Pons (tissue), 1 donor: ENCODE measurements at regions not wholly inside any gene's neighbourhood (a gene's known extent, or its start where the extent isn't known, plus 50 kb on each side); places are given as distances from the start of the nearest gene placed in this dataset.
A peak's percentile ranks its signal among the peaks of the same experiment; 100 is the strongest.
"Not testable (repeated sequence)": the region's sequence is repeated elsewhere in the genome, so short reads cannot be mapped to it uniquely, and the experiment has no call there.

Experiments
- DNase-seq: peaks from one replicate; pipeline ENCODE4 v3.0.0-alpha.2; 2016; ENCODE audit warnings: low spot score

- no peak for DNase-seq
These were observed 452.3 kb downstream of the ZIC3 start for GRCh38 chrX:138018145-138018799.

DNA sequence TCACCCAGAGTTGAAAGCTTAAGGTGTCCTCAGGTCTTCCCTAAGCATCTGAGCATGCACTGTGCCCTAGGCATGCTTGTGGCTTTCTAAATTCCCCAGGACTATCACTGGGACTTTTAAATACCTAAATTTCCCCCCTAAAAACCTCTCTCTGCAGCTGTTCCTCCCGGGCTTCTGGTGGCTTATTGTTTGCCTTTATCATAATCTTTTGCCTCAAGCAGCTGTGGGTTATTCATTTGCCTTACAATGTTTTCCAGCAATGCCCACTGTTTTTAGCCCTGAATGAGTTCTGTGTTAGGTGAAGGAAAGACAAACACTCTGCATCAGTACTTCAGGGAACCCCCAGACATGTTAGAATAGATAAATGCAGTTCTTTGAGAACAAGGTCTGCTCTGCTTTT lies 455.0 kb downstream of the ZIC3 start:
- DNase-seq = no peak

DNA sequence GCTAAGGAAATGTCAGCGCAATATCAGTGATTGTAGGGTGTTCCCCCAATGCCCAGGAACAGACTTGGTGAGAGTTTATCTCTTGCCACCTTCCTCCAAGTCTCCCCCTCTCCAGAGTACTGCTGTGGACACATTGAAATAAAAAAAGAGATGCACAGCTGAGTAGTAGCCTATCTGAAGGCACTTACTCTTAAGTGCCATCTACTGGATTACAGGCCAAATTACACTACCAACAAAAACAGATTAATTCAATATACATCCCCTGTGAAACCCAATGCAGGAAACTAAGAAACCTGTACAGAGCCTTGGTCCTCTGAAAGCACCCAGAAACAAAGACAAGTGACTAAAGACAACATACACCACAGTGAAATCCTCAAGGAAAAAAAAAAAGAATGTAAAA lies 460.3 kb downstream of the ZIC3 start:
- peak; percentile 1 for DNase-seq

DNA sequence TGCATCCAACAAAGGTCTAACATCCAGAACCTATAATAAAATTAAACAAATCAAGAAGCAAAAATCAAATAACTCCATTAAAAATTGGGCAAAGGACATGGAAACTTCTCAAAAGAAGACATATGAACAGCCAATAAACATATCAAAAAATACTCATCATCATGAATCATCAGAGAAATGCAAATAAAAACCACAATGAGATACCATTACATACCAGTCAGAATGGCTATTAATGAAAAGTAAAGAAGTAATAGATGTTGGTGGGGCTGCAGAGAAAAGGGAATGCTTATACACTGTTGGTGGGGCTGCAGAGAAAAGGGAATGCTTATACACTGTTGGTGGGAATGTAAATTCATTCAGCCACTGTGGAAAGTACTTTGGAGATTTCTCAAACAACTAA lies 465.8 kb downstream of the ZIC3 start:
- DNase-seq = no peak

GRCh38 chrX:138034136-138034535 lies 468.2 kb downstream of the ZIC3 start:
- DNase-seq = no peak

GRCh38 chrX:138037548-138037947 lies 471.6 kb downstream of the ZIC3 start:
- no peak for DNase-seq

DNA sequence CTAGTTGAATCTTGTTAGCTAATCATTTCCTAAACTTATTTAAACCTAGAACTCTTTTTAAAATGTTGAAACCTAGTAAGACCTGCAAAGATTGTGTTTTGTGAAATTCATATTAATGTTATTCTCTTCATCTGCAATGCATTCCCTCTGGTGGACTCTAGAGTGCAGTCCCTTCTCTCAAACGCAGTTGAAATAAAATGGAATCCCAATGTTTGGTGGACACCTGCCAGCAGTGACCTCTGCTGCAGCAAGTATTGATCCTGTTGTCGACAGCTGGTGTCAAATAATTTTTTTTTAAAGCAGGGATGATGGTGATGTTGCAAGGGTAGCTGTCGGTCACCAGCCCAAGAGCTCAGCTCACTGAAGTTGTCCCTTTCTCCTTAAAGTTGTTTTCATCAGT lies 492.0 kb downstream of the ZIC3 start:
- no peak for DNase-seq

- DNase-seq = no peak
These were observed 493.0 kb downstream of the ZIC3 start for GRCh38 chrX:138058931-138059330.

DNA sequence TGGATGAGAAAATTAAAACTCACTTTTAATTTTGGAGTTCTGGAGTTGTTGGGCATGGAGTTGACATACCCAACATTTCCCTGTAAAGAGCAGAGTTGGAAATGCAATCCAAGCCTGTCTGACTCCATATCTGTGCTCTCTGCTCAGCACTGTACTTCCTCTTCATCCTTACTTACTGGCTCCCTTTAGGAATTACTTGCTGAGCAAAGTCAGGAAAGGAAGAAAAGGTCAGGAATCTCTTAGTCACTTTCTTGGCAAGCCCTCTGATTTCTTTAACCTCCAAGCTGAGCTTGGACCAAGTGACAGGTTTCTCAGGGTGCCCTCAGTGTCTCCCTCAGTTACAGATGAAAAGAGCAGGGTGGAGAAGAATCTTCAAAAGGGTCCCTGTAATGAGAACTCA lies 501.5 kb downstream of the ZIC3 start:
- DNase-seq = no peak

GRCh38 chrX:138073626-138074025 lies 507.7 kb downstream of the ZIC3 start:
- DNase-seq = no peak

DNA sequence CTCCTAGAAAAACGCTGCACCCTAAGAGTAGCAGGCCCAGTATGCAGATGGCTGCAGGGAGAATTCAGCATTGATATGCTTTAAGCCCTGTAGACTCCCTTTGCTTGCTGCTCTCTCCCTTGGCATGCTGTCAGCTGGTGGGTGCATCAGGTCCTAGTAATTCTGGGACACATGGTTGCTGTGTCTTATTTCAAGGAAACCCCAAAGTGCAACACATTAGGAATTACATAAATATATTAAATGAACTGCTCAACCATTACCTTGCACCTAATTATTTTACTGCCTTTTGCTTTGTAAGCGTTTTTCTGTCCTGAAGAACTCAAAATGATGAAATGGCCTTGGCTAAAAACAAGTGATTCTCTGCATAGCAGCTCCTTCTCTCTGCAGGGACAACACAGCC lies 516.3 kb downstream of the ZIC3 start:
- no peak for DNase-seq

- no peak for DNase-seq
These were observed 517.0 kb downstream of the ZIC3 start for GRCh38 chrX:138082896-138083295.

- not testable (repeated sequence) for DNase-seq
These were observed 545.0 kb downstream of the ZIC3 start for GRCh38 chrX:138110910-138111309.

DNA sequence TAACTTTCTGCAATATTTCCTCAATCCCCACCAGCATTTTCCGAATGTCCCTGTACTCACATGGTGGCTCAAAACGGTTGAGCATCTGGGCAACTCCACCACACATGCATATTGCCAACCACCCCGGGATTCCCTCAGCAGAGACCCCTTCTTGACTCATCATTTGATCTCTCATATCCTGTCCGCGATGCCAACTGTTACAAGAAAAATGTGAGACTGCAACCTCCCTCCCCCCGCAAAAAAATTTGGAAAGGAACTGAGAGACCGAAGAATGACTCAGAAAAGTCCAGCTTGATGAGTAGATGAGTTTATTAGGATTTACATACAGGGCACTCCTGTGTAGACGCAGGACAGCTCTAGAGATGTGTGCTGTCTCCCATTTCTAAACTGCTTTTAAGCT lies 561.4 kb downstream of the ZIC3 start:
- DNase-seq = no peak

GRCh38 chrX:138128027-138128671 lies 562.2 kb downstream of the ZIC3 start:
- peak; percentile 14 for DNase-seq

GRCh38 chrX:138150709-138151108 lies 560.8 kb downstream of the FGF13 start:
- no peak for DNase-seq

DNA sequence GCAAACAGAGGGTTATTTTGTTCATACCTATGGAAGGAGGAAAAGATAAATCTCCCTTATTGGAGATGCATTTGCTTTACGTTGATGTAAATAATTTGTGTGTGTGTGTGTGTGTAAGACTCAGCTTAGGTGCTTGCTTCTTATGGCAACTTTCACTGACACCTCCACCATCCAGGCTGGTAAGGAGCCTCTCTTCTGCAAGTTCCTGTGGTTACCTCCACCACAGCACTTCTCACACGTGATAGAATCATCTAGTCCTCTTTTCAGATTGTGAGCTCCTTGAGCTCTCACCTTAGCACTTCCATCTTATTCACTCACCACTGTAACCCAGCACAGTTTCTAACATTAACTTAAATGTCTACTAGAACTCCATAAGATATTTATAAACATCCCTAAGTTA lies 553.7 kb downstream of the FGF13 start:
- DNase-seq = no peak

GRCh38 chrX:138191998-138192397 lies 519.5 kb downstream of the FGF13 start:
- DNase-seq = peak; percentile 25

- DNase-seq = no peak
These were observed 481.8 kb downstream of the FGF13 start for GRCh38 chrX:138229718-138230117.

DNA sequence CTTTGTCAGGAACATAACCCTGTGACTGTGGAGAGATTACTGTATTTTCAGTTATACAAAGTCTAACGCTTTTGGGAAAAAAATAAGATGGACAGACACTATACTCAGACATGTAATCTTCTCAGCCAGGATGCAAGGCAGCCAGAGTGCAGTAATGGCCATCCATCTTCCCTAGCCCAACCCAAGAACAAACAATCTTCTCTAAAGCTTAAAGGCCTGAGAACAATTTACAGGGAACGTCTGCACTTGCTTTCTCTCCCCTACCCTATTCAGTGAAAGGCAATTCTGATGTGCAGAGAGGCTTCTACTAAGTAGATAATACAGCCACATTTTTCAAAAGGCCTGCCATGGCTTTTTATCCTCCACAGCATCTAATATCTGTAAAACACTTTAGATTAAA lies 471.3 kb downstream of the FGF13 start:
- DNase-seq = no peak

DNA sequence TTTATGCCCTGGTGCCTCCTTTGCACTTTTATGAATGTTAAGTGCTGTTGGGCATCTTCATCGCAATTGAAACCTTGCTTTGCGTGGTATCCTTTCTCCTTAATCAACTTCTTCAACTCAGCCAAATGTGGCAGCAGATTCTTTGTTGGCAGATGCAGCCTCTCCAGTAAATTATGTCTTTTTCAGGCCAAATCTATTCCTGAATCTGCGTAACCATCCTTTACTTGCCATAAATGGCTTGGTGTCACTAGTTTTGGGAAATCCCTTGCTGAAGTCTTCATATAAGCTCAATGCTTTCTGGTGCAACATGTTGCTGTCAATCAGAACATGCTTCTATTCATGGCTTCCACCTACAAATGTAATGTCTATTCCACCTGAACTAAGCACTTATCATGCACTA lies 457.5 kb downstream of the FGF13 start:
- DNase-seq = no peak

- no peak for DNase-seq
These were observed 456.1 kb downstream of the FGF13 start for GRCh38 chrX:138255373-138255772.

DNA sequence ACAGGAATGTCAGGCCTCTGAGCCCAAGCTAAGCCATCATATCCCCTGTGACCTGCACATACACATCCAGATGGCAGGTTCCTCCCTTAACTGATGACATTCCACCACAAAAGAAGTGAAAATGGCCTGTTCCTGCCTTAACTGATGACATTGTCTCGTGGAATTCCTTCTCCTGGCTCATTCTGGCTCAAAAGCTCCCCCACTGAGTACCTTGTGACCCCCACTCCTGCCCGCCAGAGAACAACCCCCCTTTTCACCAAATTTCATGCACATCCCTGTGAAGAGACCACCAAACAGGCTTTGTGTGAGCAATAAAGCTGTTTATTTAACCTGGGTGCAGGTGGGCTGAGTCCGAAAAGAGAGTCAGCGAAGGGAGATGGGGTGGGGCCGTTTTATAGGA lies 447.4 kb downstream of the FGF13 start:
- not testable (repeated sequence) for DNase-seq

DNA sequence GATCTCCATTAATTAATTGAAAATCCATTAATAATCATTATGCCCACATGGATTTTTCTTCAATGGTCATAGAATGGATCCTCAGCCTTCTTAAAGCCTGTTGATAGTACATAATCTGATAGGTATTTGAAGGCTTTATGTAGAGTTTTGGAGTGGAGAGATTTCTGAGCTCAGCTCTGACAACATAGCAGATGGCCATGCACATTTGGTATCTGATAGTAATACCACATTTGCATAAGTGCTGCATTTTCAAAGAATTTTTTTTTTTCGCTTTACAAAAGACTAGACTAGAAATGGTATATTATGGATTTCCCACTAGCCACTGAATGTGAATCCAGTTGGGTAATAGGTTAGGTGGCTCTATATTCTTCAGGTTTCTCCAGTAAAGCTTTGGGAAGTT lies 440.6 kb downstream of the FGF13 start:
- DNase-seq = no peak
